ENCODE measurements at regions not wholly inside any gene's neighbourhood (a gene's known extent, or its start where the extent isn't known, plus 50 kb on each side); places are given as distances from the start of the nearest gene placed in this dataset.
"Not testable (repeated sequence)": the region's sequence is repeated elsewhere in the genome, so short reads cannot be mapped to it uniquely, and the experiment has no call there.

- no peak overlapping the region for H3K4me3 ChIP-seq (ENCODE audit: low read length)
- no peak for DNase-seq (ENCODE audit: low read depth)
- TF ChIP-seq, protein P1, sequence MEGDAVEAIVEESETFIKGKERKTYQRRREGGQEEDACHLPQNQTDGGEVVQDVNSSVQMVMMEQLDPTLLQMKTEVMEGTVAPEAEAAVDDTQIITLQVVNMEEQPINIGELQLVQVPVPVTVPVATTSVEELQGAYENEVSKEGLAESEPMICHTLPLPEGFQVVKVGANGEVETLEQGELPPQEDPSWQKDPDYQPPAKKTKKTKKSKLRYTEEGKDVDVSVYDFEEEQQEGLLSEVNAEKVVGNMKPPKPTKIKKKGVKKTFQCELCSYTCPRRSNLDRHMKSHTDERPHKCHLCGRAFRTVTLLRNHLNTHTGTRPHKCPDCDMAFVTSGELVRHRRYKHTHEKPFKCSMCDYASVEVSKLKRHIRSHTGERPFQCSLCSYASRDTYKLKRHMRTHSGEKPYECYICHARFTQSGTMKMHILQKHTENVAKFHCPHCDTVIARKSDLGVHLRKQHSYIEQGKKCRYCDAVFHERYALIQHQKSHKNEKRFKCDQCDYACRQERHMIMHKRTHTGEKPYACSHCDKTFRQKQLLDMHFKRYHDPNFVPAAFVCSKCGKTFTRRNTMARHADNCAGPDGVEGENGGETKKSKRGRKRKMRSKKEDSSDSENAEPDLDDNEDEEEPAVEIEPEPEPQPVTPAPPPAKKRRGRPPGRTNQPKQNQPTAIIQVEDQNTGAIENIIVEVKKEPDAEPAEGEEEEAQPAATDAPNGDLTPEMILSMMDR (conservative IDR thresholded peaks at IDR 0.05; ENCODE audit: low read length) = no peak
Observed at GRCh38 chr4:151582098-151582497, 173.1 kb downstream of the FHIP1A start.

DNA sequence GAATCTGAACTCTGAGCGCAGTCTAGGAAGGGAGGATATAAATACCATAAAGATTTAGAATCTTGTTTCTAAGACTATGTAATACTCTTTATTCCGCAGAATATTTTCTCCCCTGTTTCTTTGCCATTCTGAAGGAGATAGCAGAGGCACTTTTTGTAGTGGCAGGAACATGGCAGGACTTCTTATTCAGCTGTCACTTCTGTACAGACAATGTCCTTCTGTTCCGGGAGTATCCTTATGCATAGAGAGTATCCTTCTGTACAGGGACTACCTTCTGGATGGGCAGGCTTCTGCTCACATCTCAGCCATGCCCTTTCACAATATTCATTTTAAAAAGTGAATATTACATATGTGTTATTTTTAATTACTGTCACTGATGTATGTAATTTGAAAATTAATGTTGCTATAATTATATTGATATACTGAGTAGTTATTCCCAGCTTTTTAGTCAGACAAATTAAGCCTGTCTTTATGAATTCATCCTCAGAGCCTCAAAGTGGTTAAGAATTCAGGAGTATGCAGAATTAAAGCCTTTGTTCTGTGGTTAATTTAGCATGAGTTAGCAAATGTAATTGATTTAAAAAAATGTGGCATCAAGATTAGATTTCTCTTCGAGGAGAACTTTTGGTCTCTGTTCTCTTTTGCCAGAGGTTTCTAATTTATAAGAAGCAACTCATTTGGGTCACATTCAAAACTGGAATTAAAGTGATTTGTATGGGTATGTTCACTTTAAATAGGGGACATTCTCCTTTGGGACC, 174.4 kb downstream of the FHIP1A start:
- DNase-seq (ENCODE audit: low read depth) = no peak
- TF ChIP-seq, protein P1 (conservative IDR thresholded peaks at IDR 0.05; ENCODE audit: low read length) = no peak
- no peak overlapping the region for H3K4me3 ChIP-seq (ENCODE audit: low read length)

DNA sequence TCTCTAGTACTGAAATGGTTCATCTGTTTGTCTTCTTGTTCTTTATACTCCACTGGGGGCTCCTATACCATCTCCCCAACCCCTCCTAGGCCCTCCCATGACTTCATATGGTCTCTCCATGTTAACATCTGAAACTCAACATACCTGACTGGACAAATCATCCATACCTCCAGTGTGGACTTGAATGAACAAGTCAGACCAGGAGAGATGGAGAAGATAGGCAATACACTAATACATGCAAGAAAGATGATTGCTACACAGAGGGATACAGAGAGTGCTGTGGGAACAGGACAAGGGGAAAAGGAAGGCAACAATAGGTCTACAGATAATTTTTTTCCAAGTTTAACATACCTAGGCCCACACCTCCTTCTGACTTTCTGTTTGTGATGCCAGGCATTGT, 175.1 kb downstream of the FHIP1A start:
- DNase-seq (ENCODE audit: low read depth) = no peak
- H3K4me3 ChIP-seq (ENCODE audit: low read length) = no peak overlapping the region
- TF ChIP-seq, protein P1 (conservative IDR thresholded peaks at IDR 0.05; ENCODE audit: low read length) = no peak

DNA sequence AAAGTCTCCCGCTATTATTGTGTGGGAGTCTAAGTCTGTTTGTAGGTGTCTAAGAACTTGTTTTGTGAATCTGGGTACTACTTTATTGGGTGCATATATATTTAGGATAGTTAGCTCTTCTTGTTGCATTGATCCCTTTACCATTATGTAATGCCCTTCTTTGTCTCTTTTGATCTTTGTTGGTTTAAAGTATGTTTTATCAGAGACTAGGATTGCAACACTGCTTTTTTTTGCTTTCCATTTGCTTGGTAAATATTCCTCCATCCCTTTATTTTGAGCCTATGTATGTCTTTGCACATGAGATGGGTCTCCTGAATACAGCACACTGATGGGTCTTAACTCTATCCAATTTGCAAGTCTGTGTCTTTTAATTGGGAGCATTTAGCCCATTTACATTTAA, 165.2 kb downstream of the GATB start:
- not testable (repeated sequence) for DNase-seq (ENCODE audit: low read depth); H3K4me3 ChIP-seq (ENCODE audit: low read length)

DNA sequence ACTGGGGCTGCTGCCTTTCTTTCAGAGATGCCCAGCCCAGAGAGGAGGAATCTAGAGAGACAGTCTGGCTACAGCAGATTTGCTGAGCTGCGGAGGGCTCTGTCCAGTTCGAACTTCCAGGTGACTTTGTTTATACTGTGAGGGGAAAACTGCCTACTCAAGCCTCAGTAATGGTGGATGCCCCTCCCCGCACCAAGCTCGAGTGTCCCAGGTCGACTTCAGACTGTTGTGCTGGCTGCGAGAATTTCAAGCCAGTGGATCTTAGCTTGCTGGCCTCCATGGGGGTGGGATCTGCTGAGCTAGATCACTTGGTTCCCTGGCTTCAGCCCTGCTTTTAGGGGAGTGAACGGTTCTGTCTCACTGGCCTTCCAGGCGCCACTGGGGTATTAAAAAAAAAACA, 163.1 kb downstream of the GATB start:
- not testable (repeated sequence) for H3K4me3 ChIP-seq (ENCODE audit: low read length); DNase-seq (ENCODE audit: low read depth)

DNA sequence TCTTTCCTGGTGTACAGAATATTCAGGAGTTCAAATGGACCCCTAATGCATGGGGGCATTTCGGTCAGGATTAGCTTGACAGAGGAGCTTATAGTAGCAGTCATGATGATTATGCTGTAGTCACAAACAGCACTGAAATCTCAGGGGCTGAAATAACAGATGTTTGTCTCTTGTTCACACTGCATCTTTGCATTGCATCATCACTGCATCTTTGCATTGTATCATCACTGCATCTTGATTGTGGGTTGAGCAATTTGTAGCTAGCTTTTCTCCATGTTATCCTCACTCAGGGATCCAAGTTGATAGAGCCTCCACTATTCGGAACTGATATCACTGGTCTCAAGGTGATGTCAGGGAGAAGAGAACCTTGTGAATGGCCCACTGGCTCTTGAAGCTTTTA, 160.9 kb downstream of the GATB start:
- TF ChIP-seq, protein P1 (conservative IDR thresholded peaks at IDR 0.05; ENCODE audit: low read length) = no peak
- peak; percentile 27 for DNase-seq (ENCODE audit: low read depth)
- no peak overlapping the region for H3K4me3 ChIP-seq (ENCODE audit: low read length)

- no peak overlapping the region for H3K4me3 ChIP-seq (ENCODE audit: low read length)
- DNase-seq (ENCODE audit: low read depth) = no peak
- TF ChIP-seq, protein P1 (conservative IDR thresholded peaks at IDR 0.05; ENCODE audit: low read length) = no peak
Observed at GRCh38 chr4:151600432-151600831, 160.4 kb downstream of the GATB start.

- TF ChIP-seq, protein P1 (conservative IDR thresholded peaks at IDR 0.05; ENCODE audit: low read length) = no peak
- DNase-seq (ENCODE audit: low read depth) = no peak
Observed at GRCh38 chr4:151603377-151603776, 157.4 kb downstream of the GATB start.

More at GRCh38 chr4:151603377-151603776, 157.4 kb downstream of the GATB start:
- no peak overlapping the region for H3K4me3 ChIP-seq (ENCODE audit: low read length)

All from AG10803 (cell line).